ENCODE measurements at regions not wholly inside any gene's neighbourhood (a gene's known extent, or its start where the extent isn't known, plus 50 kb on each side); places are given as distances from the start of the nearest gene placed in this dataset.

DNA sequence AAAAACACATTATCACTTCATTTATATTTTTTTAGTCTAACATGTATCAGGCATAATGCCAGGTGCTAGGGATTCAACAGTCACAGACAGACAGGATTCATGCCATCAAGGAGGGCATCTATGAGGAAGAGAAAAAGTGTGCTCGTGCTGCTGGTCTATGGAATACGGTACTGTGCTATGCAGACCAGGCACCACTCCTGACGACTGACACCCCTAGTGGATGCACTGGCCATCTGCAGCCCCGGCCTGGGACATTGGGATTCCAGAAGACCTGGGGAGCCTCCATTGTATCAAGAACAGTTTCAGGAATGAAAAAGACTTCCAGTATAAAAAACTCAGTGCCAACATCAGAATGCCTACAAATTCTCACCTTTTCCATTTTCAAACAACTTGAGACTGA, 94.0 kb downstream of the KLF12 start:
- DNase-seq: peak; percentile 45

DNA sequence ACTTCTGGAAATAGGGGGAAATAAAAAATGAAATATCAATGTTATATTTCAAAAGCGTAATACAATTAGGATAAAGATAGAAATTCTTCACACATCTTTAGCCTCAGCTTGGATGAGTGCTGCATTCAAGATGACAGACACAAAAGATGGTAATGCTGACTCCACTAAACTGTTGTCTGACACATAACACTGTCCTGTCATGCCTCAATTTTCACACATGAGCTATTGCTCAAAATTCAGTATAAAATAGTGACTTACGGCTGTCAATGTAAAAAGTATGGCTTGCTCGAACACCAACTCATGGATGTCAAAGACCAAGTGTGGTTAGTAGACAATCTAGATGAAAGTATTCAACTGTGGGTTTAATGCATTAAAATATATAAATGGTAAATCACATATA, 94.5 kb downstream of the KLF12 start:
- no peak for DNase-seq

GRCh38 chr13:74039154-74039553, 95.0 kb downstream of the KLF12 start:
- no peak for DNase-seq

- no peak for DNase-seq
These were observed 96.4 kb downstream of the KLF12 start for GRCh38 chr13:74037762-74038161.

- DNase-seq: no peak
These were observed 97.8 kb downstream of the KLF12 start for GRCh38 chr13:74036373-74036772.

GRCh38 chr13:74035896-74036295, 98.3 kb downstream of the KLF12 start:
- DNase-seq: no peak

- no peak for DNase-seq
These were observed 101.9 kb downstream of the KLF12 start for GRCh38 chr13:74032325-74032724.

- no peak for DNase-seq
These were observed 106.9 kb downstream of the KLF12 start for GRCh38 chr13:74027161-74027779.

GRCh38 chr13:74026753-74027152, 107.5 kb downstream of the KLF12 start:
- DNase-seq: no peak

- no peak for DNase-seq
These were observed 108.8 kb downstream of the KLF12 start for GRCh38 chr13:74025369-74025768.

GRCh38 chr13:74024856-74025255, 109.3 kb downstream of the KLF12 start:
- DNase-seq: no peak

GRCh38 chr13:74024314-74024713, 109.9 kb downstream of the KLF12 start:
- no peak for DNase-seq

DNA sequence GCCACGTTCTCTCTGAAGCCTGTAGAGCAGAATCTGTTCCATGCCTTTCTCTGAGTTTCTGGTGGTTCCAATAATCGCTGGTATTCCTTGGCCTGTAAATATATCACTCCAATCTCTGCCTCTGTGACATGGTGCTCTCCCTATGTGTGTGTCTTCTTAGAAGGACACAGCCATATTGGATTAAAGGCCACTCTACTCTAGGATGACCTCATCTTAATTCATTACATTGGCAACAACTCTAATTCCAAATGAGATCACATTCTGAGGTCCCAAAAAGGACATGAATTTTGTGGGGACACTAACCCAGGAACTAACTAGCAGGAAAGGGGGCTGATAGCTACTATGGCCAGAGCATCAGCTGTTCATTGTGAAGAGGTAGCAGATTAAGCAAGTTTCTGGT, 110.7 kb downstream of the KLF12 start:
- no peak for DNase-seq

DNA sequence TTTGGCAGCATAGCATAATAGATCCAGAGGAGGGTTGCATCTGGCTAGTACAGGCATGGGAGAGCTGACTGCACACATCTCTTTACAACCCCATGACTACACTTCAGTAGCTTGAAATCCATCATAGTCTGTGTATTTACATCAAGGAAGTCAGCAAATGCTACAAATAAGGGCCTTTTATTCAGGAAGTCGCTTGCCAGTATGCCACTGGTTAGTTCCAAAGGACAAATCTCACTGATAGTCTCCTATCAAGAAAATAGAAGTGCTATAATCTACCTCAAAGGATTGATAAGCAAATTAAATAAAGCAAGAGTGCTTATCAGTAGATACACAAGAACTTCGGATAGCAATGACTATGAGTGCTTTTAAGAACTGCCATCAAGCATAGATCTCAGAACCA, 112.7 kb downstream of the KLF12 start:
- no peak for DNase-seq

- DNase-seq: no peak
These were observed 116.2 kb downstream of the KLF12 start for GRCh38 chr13:74018062-74018431.

- no peak for DNase-seq
These were observed 116.7 kb downstream of the KLF12 start for GRCh38 chr13:74017301-74018061.

DNA sequence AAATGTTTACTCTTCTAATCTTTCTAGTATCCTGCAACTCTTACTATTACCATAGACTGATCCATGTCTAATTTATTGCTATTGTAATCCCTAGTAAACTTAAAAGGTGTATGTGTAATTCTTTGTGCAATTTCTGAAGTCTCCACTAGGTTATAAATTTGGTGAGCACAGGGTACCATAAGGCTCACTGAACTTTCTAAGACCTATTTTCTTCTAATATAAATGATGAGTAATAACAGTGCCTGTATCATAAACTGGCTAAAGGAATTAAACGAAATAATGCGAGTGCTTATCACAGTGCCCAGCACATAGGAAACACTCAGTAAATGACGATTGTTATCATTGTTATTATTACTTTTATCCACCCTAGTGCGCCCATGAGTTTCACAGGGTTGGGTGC, 119.1 kb downstream of the KLF12 start:
- peak; percentile 43 for DNase-seq

- DNase-seq: no peak
These were observed 125.0 kb downstream of the KLF12 start for GRCh38 chr13:74009100-74009668.

DNA sequence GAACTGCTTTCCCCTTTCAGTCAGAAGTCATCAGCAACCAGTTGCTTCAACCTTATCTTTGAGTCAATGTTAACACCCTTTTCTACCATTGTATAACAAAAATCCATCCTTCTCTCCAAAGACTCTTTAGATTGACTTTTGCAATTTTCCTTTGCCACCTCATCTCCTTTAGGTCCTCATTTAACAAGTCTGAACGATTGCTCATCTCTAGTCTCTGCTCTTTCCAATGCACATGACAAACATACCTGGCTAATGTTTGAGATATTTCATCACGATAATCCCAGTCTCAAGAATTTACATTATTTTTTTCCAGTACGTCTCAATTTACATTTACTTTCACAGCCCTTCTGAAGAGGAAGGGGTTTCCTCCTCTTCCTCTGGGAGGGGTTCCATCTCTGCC, 127.5 kb downstream of the KLF12 start:
- no peak for DNase-seq

GRCh38 chr13:74005320-74006157, 128.7 kb downstream of the KLF12 start:
- DNase-seq: no peak

DNA sequence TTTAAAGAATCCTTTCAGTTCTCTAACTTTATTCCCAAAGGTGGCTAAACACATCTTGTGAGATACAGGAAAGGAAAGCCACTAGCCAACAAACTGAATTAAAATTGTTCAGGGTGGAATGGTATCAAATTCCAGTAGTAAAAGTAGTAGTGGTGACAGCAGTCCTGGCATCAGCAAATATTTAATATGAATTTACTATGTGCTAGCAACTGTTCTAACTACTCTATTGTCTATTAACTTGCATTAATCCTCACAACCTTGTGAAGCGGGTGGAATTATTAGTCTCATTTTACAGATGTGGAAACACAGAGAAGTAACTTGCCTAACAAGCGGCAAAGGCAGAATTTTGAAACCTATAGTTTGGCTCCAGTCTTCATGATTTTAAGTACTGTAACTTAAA, 130.1 kb downstream of the KLF12 start:
- DNase-seq: no peak

- DNase-seq: peak; percentile 62
These were observed 130.8 kb downstream of the KLF12 start for GRCh38 chr13:74003374-74003773.

GRCh38 chr13:74000876-74001275, 133.3 kb downstream of the KLF12 start:
- no peak for DNase-seq

GRCh38 chr13:73998631-73999030, 135.6 kb downstream of the KLF12 start:
- DNase-seq: no peak
